ENCODE measurements at regions not wholly inside any gene's neighbourhood (a gene's known extent, or its start where the extent isn't known, plus 50 kb on each side); places are given as distances from the start of the nearest gene placed in this dataset.
A peak's percentile ranks its signal among the peaks of the same experiment; 100 is the strongest.

DNA sequence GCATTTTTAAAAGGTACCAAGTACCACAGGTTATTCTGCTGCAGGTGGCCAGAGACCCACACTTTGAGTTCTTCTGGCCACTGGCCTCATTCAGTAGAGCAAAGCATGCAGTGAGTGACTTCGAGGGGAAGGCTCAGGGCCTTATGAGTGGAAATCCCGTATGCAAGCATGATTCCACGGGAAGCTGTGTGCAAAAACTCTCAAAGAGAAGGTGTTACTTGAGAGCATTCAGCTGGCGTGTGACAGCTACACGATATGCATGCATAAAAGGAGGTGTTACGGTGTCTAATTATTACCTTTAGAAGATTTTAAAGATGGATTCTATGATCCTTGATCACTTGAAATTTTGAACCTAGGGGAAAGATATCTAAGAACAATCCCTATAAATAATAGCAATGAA lies 160.3 kb downstream of the ENC1 start:
- H3K4me1 ChIP-seq (ENCODE audit: low read depth), result no peaks in the 10 kb centered on the region
- ATAC-seq (no peak), DNase-seq (no peak)
- intact Hi-C loops (cut with DNase I, micrococcal nuclease), result no loop called here
- no peaks in the 10 kb centered on the region for H3K36me3 ChIP-seq (ENCODE audit: low read depth)
- TF ChIP-seq, protein P1, sequence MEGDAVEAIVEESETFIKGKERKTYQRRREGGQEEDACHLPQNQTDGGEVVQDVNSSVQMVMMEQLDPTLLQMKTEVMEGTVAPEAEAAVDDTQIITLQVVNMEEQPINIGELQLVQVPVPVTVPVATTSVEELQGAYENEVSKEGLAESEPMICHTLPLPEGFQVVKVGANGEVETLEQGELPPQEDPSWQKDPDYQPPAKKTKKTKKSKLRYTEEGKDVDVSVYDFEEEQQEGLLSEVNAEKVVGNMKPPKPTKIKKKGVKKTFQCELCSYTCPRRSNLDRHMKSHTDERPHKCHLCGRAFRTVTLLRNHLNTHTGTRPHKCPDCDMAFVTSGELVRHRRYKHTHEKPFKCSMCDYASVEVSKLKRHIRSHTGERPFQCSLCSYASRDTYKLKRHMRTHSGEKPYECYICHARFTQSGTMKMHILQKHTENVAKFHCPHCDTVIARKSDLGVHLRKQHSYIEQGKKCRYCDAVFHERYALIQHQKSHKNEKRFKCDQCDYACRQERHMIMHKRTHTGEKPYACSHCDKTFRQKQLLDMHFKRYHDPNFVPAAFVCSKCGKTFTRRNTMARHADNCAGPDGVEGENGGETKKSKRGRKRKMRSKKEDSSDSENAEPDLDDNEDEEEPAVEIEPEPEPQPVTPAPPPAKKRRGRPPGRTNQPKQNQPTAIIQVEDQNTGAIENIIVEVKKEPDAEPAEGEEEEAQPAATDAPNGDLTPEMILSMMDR (IDR thresholded peaks at IDR 0.05), result no peak
- H3K4me3 ChIP-seq, result no peak overlapping the region
- no peaks in the 10 kb centered on the region for H3K9me3 ChIP-seq

GRCh38 chr5:74478328-74478727 lies 162.2 kb downstream of the ENC1 start:
- Histone ChIP-seq H3K9me3 (no peaks in the 10 kb centered on the region), H3K36me3 (ENCODE audit: low read depth) (no peaks in the 10 kb centered on the region), H3K4me3 (no peak overlapping the region), H3K4me1 (ENCODE audit: low read depth) (no peaks in the 10 kb centered on the region)
- intact Hi-C loops (cut with DNase I, micrococcal nuclease), result no loop called here
- TF ChIP-seq, protein P1 (IDR thresholded peaks at IDR 0.05), result no peak
- peak in 2 of 3 donors; percentile 35 to 63 for DNase-seq
- no peak for ATAC-seq

DNA sequence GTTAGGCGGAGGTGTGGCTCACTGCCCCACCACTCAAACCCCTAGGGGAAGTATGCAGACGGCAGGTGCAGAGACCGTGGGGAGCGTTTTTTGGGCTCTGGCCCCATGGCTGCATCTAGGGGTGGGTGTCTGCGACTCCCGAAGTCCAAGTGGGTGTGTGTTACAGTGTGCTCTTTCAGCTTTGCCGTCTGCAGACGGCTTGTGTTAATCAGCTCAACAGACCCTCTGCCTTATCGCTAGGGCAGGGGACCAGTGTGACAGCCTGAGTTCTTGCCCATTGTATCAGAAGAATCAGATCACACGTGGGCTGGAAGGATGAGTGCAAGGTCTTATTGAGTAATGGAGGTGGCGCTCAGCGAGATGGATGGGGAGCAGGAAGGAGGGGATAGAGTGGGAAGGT lies 162.8 kb downstream of the ENC1 start:
- H3K9me3 ChIP-seq, result no peaks in the 10 kb centered on the region
- H3K36me3 ChIP-seq (ENCODE audit: low read depth), result no peaks in the 10 kb centered on the region
- intact Hi-C loops (cut with DNase I, micrococcal nuclease), result no loop called here
- DNase-seq, result no peak
- ATAC-seq, result no peak
- TF ChIP-seq, protein P1 (IDR thresholded peaks at IDR 0.05), result no peak
- H3K4me1 ChIP-seq (ENCODE audit: low read depth), result no peaks in the 10 kb centered on the region
- no peak overlapping the region for H3K4me3 ChIP-seq

DNA sequence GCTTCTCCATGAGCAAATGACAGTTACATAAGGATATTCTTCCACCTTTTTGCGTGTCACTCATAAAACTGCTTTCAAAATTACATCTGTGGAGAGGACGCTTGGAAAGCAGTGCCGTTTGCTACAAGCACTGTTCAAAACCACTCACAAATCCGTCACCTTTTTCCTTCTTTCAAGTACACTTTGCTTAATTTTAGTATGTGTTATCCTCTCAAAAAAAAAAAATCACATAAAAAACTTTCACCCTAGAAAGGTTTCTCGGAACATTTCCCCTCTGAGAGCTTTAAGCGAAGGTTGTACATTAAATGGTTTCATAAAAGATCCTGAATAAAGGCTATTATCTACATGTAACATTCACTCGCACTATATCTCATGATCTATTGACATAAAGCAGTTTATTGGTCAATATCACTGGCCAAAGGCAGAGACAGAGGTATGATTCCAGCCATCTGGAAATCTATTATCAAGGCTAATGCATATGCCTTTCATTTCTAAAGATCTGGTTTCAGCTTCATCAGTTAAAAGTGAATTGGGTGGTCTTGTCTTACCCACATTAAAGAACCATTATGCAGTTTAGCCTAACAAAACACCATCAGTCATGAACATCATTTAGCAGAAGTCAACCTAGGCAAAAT lies 163.6 kb downstream of the ENC1 start:
- TF ChIP-seq, protein P1 (IDR thresholded peaks at IDR 0.05), result no peak
- no peaks in the 10 kb centered on the region for H3K9me3 ChIP-seq
- DNase-seq (no peak), ATAC-seq (peak; percentile 64)
- H3K36me3 ChIP-seq (ENCODE audit: low read depth), result no peaks in the 10 kb centered on the region
- intact Hi-C loops (cut with DNase I, micrococcal nuclease), result no loop called here
- H3K4me1 ChIP-seq (ENCODE audit: low read depth), result no peaks in the 10 kb centered on the region
- no peak overlapping the region for H3K4me3 ChIP-seq

GRCh38 chr5:74476046-74476818 lies 164.3 kb downstream of the ENC1 start:
- DNase-seq (no peak), ATAC-seq (peak; percentile 64)
- Histone ChIP-seq H3K4me3 (no peak overlapping the region), H3K9me3 (no peaks in the 10 kb centered on the region), H3K36me3 (ENCODE audit: low read depth) (no peaks in the 10 kb centered on the region), H3K4me1 (ENCODE audit: low read depth) (no peaks in the 10 kb centered on the region)
- TF ChIP-seq, protein P1 (IDR thresholded peaks at IDR 0.05), result no peak
- intact Hi-C loops (cut with DNase I, micrococcal nuclease), result no loop called here
